ENCODE measurements at regions not wholly inside any gene's neighbourhood (a gene's known extent, or its start where the extent isn't known, plus 50 kb on each side); places are given as distances from the start of the nearest gene placed in this dataset.

DNA sequence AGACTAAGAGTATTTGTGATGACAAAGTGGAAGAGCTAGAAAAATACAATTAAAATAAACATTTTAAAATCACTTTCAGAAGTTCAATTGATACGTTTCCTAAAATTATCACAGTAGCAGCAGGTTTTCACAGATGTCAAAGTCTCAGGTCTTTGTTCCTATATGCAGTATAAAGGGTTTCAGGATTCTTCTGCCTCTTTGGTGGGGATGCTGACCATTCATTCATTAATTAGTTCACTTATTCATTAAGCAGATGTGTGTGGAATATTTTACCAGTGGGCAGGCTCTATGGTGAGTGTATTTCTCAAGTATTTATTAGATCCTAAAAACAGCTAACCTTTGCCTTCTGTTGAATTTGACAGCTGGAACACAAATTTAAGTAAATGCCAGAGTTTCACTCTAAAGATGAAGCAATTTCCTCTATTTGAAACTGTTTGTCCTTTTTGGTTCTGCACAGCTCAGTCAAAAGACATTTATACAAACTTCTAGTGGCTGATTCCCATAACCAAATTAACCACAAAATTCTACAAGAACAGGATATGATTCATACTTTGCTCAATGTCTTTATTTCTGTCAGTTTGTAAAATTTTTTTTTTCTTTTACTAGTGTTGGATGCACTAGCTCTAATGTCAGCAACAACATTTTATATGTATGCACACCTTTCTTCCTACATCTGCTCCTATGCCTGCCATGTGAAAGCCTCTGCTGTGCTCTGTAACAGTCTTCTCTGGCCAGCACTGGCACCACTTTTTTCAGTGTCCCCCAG, 75.9 kb upstream of the PRR16 start:
- TF ChIP-seq, protein P1, sequence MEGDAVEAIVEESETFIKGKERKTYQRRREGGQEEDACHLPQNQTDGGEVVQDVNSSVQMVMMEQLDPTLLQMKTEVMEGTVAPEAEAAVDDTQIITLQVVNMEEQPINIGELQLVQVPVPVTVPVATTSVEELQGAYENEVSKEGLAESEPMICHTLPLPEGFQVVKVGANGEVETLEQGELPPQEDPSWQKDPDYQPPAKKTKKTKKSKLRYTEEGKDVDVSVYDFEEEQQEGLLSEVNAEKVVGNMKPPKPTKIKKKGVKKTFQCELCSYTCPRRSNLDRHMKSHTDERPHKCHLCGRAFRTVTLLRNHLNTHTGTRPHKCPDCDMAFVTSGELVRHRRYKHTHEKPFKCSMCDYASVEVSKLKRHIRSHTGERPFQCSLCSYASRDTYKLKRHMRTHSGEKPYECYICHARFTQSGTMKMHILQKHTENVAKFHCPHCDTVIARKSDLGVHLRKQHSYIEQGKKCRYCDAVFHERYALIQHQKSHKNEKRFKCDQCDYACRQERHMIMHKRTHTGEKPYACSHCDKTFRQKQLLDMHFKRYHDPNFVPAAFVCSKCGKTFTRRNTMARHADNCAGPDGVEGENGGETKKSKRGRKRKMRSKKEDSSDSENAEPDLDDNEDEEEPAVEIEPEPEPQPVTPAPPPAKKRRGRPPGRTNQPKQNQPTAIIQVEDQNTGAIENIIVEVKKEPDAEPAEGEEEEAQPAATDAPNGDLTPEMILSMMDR (IDR thresholded peaks at IDR 0.05; ENCODE audit: borderline replicate concordance, extremely low read depth, low read length, poor library complexity, severe bottlenecking), result no peak
- no peak for TF ChIP-seq EZH2 (IDR thresholded peaks at IDR 0.05; ENCODE audit: borderline replicate concordance, low read depth, low read length, severe bottlenecking)
